BJ (cell line): ENCODE measurements at regions not wholly inside any gene's neighbourhood (a gene's known extent, or its start where the extent isn't known, plus 50 kb on each side); places are given as distances from the start of the nearest gene placed in this dataset.

ENCODE experiments used
- CTCF ChIA-PET: fragments of 350-600 bp; formaldehyde crosslinking; extraction: SDS; loops from one replicate; lab custom pipeline; 2021; ENCODE audit warnings: antibody characterized with exemption, inconsistent platforms; lab: Yijun Ruan, JAX
- POLR2A ChIA-PET: fragments of 300-600 bp; sonication (Branson Sonifier 250); formaldehyde crosslinking; extraction: SDS; loops from one replicate; lab custom pipeline; 2021; ENCODE audit warnings: antibody characterized with exemption; lab: Charles Lee
- DNase-seq: peaks from one replicate; pipeline ENCODE4 v3.0.0-alpha.2; 2011; ENCODE audit warnings: low read depth
- H3K27me3 ChIP-seq: 2 replicates; pipeline ENCODE4 v1.6.0; 2011; ENCODE audit warnings: low read length; ENCODE audit not compliant: control insufficient read depth, insufficient read depth
- H3K36me3 ChIP-seq: 2 replicates; pipeline ENCODE4 v1.5.1; 2011; ENCODE audit warnings: low read length; ENCODE audit not compliant: control insufficient read depth, insufficient read depth
- H3K4me3 ChIP-seq: 2 replicates; pipeline ENCODE4 v1.5.1; 2011; ENCODE audit warnings: low read depth, mild to moderate bottlenecking, control low read depth, low read length
- CTCF ChIP-seq: IDR thresholded peaks from 2 replicates; pipeline ENCODE4 v1.5.1; 2011; ENCODE audit warnings: low read depth, mild to moderate bottlenecking, control low read depth, inconsistent platforms, low read length, moderate library complexity; ENCODE audit not compliant: insufficient read depth

GRCh38 chr17:55605705-55606487 lies 94.6 kb upstream of the SMIM36 start:
- DNase-seq: no peak
- Histone ChIP-seq H3K4me3 (no peak overlapping the region), H3K36me3 (no peaks in the 10 kb centered on the region), H3K27me3 (peaks cover 7% of the 10 kb centered on the region; the same call in 1 of the 2 replicates)
- no peak for TF ChIP-seq CTCF
- CTCF ChIA-PET: interaction anchor here (1.0 to 10.1 kb wide), 5 partner anchors 36 to 130 kb away, joined by 3 to 263 read pairs (median 4); no protein-coding TSS in a partner anchor
- POLR2A ChIA-PET: no interaction called here

GRCh38 chr17:55601874-55602364 lies 90.7 kb upstream of the SMIM36 start:
- ChIA-PET CTCF (interaction anchor here (0.6 to 10.1 kb wide), 36 partner anchors 8 to 1108 kb away, joined by 3 to 263 read pairs (median 5); no protein-coding TSS in a partner anchor), POLR2A (interaction anchor here (0.6 kb wide), 1 partner anchor 1179 kb away, joined by 4 read pairs; no protein-coding TSS in a partner anchor)
- peak; percentile 85 for TF ChIP-seq CTCF
- Histone ChIP-seq H3K27me3 (peaks cover 7% of the 10 kb centered on the region; the same call in 1 of the 2 replicates), H3K36me3 (no peaks in the 10 kb centered on the region), H3K4me3 (no peak overlapping the region)
- DNase-seq: no peak

GRCh38 chr17:55598495-55598894 lies 87.2 kb upstream of the SMIM36 start:
- Histone ChIP-seq H3K4me3 (no peak overlapping the region), H3K36me3 (no peaks in the 10 kb centered on the region), H3K27me3 (peaks cover 4% of the 10 kb centered on the region; the same call in 1 of the 2 replicates)
- no peak for TF ChIP-seq CTCF
- DNase-seq: no peak
- POLR2A ChIA-PET: no interaction called here
- CTCF ChIA-PET: no interaction called here

GRCh38 chr17:55588446-55589242 lies 77.4 kb upstream of the SMIM36 start:
- no peaks in the 10 kb centered on the region for H3K36me3 ChIP-seq
- CTCF ChIA-PET: interaction anchor here (0.8 to 4.3 kb wide), 5 partner anchors 10 to 62 kb away, joined by 3 to 21 read pairs (median 3); no protein-coding TSS in a partner anchor
- H3K27me3 ChIP-seq: no peaks in the 10 kb centered on the region
- no peak for DNase-seq
- H3K4me3 ChIP-seq: no peak overlapping the region
- POLR2A ChIA-PET: no interaction called here
- no peak for TF ChIP-seq CTCF
